ENCODE measurements at regions not wholly inside any gene's neighbourhood (a gene's known extent, or its start where the extent isn't known, plus 50 kb on each side); places are given as distances from the start of the nearest gene placed in this dataset.

DNA sequence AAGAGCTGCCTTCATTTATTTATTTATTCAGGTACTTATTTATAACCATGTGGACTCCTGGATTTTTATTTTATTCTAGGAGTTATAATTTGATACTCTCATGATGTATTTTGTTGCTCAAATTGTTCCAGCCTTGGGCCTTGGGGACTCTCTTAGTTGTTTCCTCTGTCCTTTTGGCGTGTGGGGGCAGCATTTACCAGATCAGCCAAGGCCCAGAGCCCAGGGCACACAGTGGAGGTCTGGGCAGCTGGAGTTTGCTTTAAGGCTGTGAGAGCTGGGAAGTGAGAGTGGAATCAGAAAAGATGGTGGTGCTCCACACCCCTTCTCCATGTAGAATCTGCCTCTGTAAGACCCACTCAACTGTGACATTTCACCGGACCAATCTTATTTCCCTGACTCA, 398.9 kb downstream of the RPS24 start:
- H2BK12ac ChIP-seq (ENCODE audit: low read length): peak overlapping the region; percentile 41
- H3K9ac ChIP-seq (ENCODE audit: low read depth, low read length, poor library complexity): no peak overlapping the region
- H2AFZ ChIP-seq (ENCODE audit: low read length): peak overlapping the region; percentile 30
- H3K18ac ChIP-seq (ENCODE audit: low read length): no peak overlapping the region
- no peak overlapping the region for H3K4ac ChIP-seq (ENCODE audit: low read length)
- peak overlapping the region; percentile 40 for H2BK5ac ChIP-seq (ENCODE audit: low read length)
- no peak overlapping the region for H3K23ac ChIP-seq (ENCODE audit: low read depth, low read length, poor library complexity)
- H2BK120ac ChIP-seq (ENCODE audit: low read depth, low read length): no peak overlapping the region
- H2AK5ac ChIP-seq (ENCODE audit: low read depth, low read length): peak overlapping the region; percentile 23
- WGBS, 2 donors (ENCODE audit: extremely low coverage in 2 of 2, insufficient read length in 2 of 2, insufficient replicate concordance in 1 of 2): no CpG with 5 or more reads among the region's 2 CpGs
- no peak overlapping the region for H3K4me3 ChIP-seq (ENCODE audit: low read length in 2 of 2)
- peaks cover 0 to 6% of the 10 kb centered on the region in 2 donors for H3K9me3 ChIP-seq (replicated peaks in 1 of 2; ENCODE audit: control insufficient read depth in 2 of 2, insufficient read depth in 1 of 2, low read depth in 1 of 2, low read length in 2 of 2)
- no peak overlapping the region for H3K4me2 ChIP-seq (ENCODE audit: insufficient read depth, low read length, poor library complexity, severe bottlenecking)
- H4K8ac ChIP-seq (ENCODE audit: low read depth, low read length): no peak overlapping the region
- peaks cover 31 to 39% of the 10 kb centered on the region in 2 donors for H3K4me1 ChIP-seq (ENCODE audit: control insufficient read depth in 2 of 2, insufficient read depth in 1 of 2, low read depth in 1 of 2, low read length in 2 of 2)
- H3K14ac ChIP-seq (ENCODE audit: low read length): no peak overlapping the region
- H4K91ac ChIP-seq (ENCODE audit: low read depth, low read length, poor library complexity): no peak overlapping the region
- no peak for DNase-seq (ENCODE audit: low spot score)
- H3K36me3 ChIP-seq (replicated peaks in 1 of 2; ENCODE audit: control insufficient read depth in 2 of 2, insufficient read depth in 2 of 2, low read length in 2 of 2): no peaks in the 10 kb centered on the region
- H3K79me1 ChIP-seq (ENCODE audit: low read depth, low read length): no peaks in the 10 kb centered on the region
- H3K27ac ChIP-seq (replicated peaks; ENCODE audit: low read length): no peak overlapping the region
- H2BK15ac ChIP-seq (ENCODE audit: low read length): no peak overlapping the region
- no peaks in the 10 kb centered on the region for H3K27me3 ChIP-seq (ENCODE audit: control insufficient read depth in 3 of 3, insufficient read depth in 3 of 3, low read depth in 1 of 3, low read length in 3 of 3)

DNA sequence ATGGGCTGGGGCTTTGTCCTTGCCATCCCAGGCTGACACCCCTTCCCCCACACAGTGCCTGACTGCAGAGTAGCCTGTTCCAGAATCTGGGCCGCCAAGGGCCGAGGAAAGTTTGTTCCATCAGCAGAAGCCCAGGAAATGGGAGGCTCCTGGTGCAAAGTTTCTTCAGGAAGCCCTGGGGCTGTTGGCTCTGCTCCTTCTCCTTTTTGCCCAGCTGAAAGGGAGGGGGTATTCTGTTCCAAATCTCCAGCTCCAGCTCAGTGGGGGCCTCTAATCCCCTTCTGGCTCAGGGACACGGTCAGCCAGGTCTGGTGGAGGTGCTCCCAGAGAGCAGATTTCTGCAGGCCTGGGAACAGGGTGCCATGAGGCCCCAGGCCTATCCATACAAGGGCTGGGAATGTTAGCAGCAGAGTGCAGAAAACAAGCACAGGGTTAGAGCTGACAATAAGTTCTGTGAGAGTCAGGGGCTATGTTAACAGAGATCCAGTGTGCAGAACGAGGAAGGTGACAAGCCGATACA, 399.5 kb downstream of the RPS24 start:
- H3K27ac ChIP-seq (replicated peaks; ENCODE audit: low read length): no peak overlapping the region
- DNase-seq (ENCODE audit: low spot score): no peak
- H3K4ac ChIP-seq (ENCODE audit: low read length): no peak overlapping the region
- no peak overlapping the region for H4K91ac ChIP-seq (ENCODE audit: low read depth, low read length, poor library complexity)
- no peaks in the 10 kb centered on the region for H3K36me3 ChIP-seq (replicated peaks in 1 of 2; ENCODE audit: control insufficient read depth in 2 of 2, insufficient read depth in 2 of 2, low read length in 2 of 2)
- no peak overlapping the region for H3K23ac ChIP-seq (ENCODE audit: low read depth, low read length, poor library complexity)
- H2BK120ac ChIP-seq (ENCODE audit: low read depth, low read length): no peak overlapping the region
- peak overlapping the region; percentile 30 for H2AFZ ChIP-seq (ENCODE audit: low read length)
- no peak overlapping the region for H3K4me2 ChIP-seq (ENCODE audit: insufficient read depth, low read length, poor library complexity, severe bottlenecking)
- no peaks in the 10 kb centered on the region for H3K27me3 ChIP-seq (ENCODE audit: control insufficient read depth in 3 of 3, insufficient read depth in 3 of 3, low read depth in 1 of 3, low read length in 3 of 3)
- H2AK5ac ChIP-seq (ENCODE audit: low read depth, low read length): peak overlapping the region; percentile 23
- peak overlapping the region; percentile 41 for H2BK12ac ChIP-seq (ENCODE audit: low read length)
- peak overlapping the region; percentile 80 for H3K18ac ChIP-seq (ENCODE audit: low read length)
- H2BK15ac ChIP-seq (ENCODE audit: low read length): no peak overlapping the region
- H3K9ac ChIP-seq (ENCODE audit: low read depth, low read length, poor library complexity): no peak overlapping the region
- peaks cover 31 to 44% of the 10 kb centered on the region in 2 donors for H3K4me1 ChIP-seq (ENCODE audit: control insufficient read depth in 2 of 2, insufficient read depth in 1 of 2, low read depth in 1 of 2, low read length in 2 of 2)
- peaks cover 0 to 3% of the 10 kb centered on the region in 2 donors for H3K9me3 ChIP-seq (replicated peaks in 1 of 2; ENCODE audit: control insufficient read depth in 2 of 2, insufficient read depth in 1 of 2, low read depth in 1 of 2, low read length in 2 of 2)
- H4K8ac ChIP-seq (ENCODE audit: low read depth, low read length): no peak overlapping the region
- WGBS, 2 donors (ENCODE audit: extremely low coverage in 2 of 2, insufficient read length in 2 of 2, insufficient replicate concordance in 1 of 2): no CpG with 5 or more reads among the region's 5 CpGs
- H3K4me3 ChIP-seq (ENCODE audit: low read length in 2 of 2): no peak overlapping the region
- peak overlapping the region; percentile 40 for H2BK5ac ChIP-seq (ENCODE audit: low read length)
- no peak overlapping the region for H3K14ac ChIP-seq (ENCODE audit: low read length)
- H3K79me1 ChIP-seq (ENCODE audit: low read depth, low read length): no peaks in the 10 kb centered on the region

DNA sequence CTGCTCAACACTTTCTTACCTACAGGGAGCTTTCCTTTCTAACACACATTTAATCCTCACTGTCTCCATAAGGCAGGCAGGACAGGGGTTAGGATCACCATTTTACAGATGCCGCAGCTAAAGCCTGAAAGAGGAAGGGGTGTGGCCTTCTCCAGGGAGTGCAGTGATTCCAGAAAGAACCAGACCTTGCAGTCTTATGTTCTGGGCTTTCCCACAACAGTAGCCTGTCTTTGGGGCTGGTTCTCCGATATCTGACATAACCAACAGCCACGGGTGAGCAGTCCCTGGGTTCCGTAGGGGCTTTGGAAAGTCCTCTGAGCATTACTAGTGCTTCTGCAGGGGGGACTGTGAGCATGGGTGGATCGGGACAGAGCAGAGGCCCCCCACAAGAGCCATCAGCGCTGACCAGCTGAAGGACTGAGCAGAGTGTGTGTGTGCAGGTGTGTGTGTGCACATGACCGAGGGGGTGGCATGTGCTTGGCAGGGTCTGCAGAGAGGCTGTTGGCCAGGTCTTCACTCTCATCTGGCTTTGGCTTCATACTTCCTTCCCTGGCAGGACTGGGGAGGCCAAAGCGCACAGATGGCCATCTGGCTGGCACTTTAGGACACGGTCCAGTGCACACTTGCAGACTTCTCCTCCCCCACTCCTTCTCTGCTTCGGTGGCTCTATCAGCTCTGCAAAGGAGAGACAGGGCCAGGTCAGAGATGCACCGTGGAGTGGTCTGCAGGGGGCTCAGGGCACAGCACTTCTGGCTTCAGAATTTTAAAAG, 400.3 kb downstream of the RPS24 start:
- Histone ChIP-seq H3K27me3 (ENCODE audit: control insufficient read depth in 3 of 3, insufficient read depth in 3 of 3, low read depth in 1 of 3, low read length in 3 of 3) (no peaks in the 10 kb centered on the region), H3K14ac (ENCODE audit: low read length) (no peak overlapping the region)
- WGBS, 2 donors (ENCODE audit: extremely low coverage in 2 of 2, insufficient read length in 2 of 2, insufficient replicate concordance in 1 of 2): no CpG with 5 or more reads among the region's 11 CpGs

DNA sequence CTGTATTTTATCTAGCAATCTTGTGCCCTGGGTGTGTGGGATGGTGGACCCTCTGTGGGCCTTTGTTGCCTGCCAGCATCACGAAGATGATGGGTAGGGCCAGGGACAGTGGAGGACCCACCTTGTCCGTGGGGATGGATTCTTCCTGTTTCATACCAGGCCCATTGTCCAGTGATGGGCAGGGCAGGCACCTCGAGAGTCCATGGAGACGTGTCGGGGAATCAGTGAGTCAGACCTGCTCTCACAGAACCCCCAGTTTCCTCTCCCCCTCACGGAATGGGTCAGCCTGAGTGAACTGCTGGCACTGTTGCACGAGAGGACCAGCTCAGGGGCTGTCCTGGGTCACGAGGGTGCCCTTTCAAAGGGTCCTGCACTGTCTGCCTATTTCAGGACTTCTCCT, 401.2 kb downstream of the RPS24 start:
- peak overlapping the region; percentile 40 for H3K23ac ChIP-seq (ENCODE audit: low read depth, low read length, poor library complexity)
- peak overlapping the region; percentile 68 for H4K91ac ChIP-seq (ENCODE audit: low read depth, low read length, poor library complexity)
- H3K9ac ChIP-seq (ENCODE audit: low read depth, low read length, poor library complexity): peak overlapping the region; percentile 3
- no CpG with 5 or more reads among the region's 8 CpGs for WGBS, 2 donors (ENCODE audit: extremely low coverage in 2 of 2, insufficient read length in 2 of 2, insufficient replicate concordance in 1 of 2)
- peak overlapping the region; percentile 65 for H3K14ac ChIP-seq (ENCODE audit: low read length)
- no peaks in the 10 kb centered on the region for H3K9me3 ChIP-seq (replicated peaks in 1 of 2; ENCODE audit: control insufficient read depth in 2 of 2, insufficient read depth in 1 of 2, low read depth in 1 of 2, low read length in 2 of 2)
- no peak overlapping the region for H3K4me3 ChIP-seq (ENCODE audit: low read length in 2 of 2)
- H3K4ac ChIP-seq (ENCODE audit: low read length): no peak overlapping the region
- peak overlapping the region; percentile 1 for H2BK15ac ChIP-seq (ENCODE audit: low read length)
- no peaks in the 10 kb centered on the region for H3K27me3 ChIP-seq (ENCODE audit: control insufficient read depth in 3 of 3, insufficient read depth in 3 of 3, low read depth in 1 of 3, low read length in 3 of 3)
- peaks cover 31 to 44% of the 10 kb centered on the region in 2 donors for H3K4me1 ChIP-seq (ENCODE audit: control insufficient read depth in 2 of 2, insufficient read depth in 1 of 2, low read depth in 1 of 2, low read length in 2 of 2)
- H2AK5ac ChIP-seq (ENCODE audit: low read depth, low read length): peak overlapping the region; percentile 73
- peak overlapping the region; percentile 81 for H2BK120ac ChIP-seq (ENCODE audit: low read depth, low read length)
- H3K79me1 ChIP-seq (ENCODE audit: low read depth, low read length): no peaks in the 10 kb centered on the region
- no peak overlapping the region for H4K8ac ChIP-seq (ENCODE audit: low read depth, low read length)
- no peak overlapping the region for H2AFZ ChIP-seq (ENCODE audit: low read length)
- no peak overlapping the region for H3K4me2 ChIP-seq (ENCODE audit: insufficient read depth, low read length, poor library complexity, severe bottlenecking)
- H2BK12ac ChIP-seq (ENCODE audit: low read length): peak overlapping the region; percentile 59
- no peaks in the 10 kb centered on the region for H3K36me3 ChIP-seq (replicated peaks in 1 of 2; ENCODE audit: control insufficient read depth in 2 of 2, insufficient read depth in 2 of 2, low read length in 2 of 2)
- H3K18ac ChIP-seq (ENCODE audit: low read length): peak overlapping the region; percentile 86
- no peak overlapping the region for H2BK5ac ChIP-seq (ENCODE audit: low read length)
- no peak for DNase-seq (ENCODE audit: low spot score)
- no peak overlapping the region for H3K27ac ChIP-seq (replicated peaks; ENCODE audit: low read length)

More for the DNA sequence above, 400.3 kb downstream of the RPS24 start:
- Histone ChIP-seq H3K23ac (ENCODE audit: low read depth, low read length, poor library complexity) (no peak overlapping the region), H2BK15ac (ENCODE audit: low read length) (no peak overlapping the region), H2BK12ac (ENCODE audit: low read length) (no peak overlapping the region), H4K8ac (ENCODE audit: low read depth, low read length) (no peak overlapping the region), H2BK120ac (ENCODE audit: low read depth, low read length) (no peak overlapping the region), H3K4me1 (ENCODE audit: control insufficient read depth in 2 of 2, insufficient read depth in 1 of 2, low read depth in 1 of 2, low read length in 2 of 2) (peaks cover 31 to 47% of the 10 kb centered on the region in 2 donors), H2AK5ac (ENCODE audit: low read depth, low read length) (no peak overlapping the region), H2BK5ac (ENCODE audit: low read length) (no peak overlapping the region), H3K4me3 (ENCODE audit: low read length in 2 of 2) (no peak overlapping the region), H3K79me1 (ENCODE audit: low read depth, low read length) (no peaks in the 10 kb centered on the region), H3K4ac (ENCODE audit: low read length) (no peak overlapping the region), H3K27ac (replicated peaks; ENCODE audit: low read length) (no peak overlapping the region), H3K18ac (ENCODE audit: low read length) (peak overlapping the region; percentile 20), H2AFZ (ENCODE audit: low read length) (peak overlapping the region; percentile 50), H3K9ac (ENCODE audit: low read depth, low read length, poor library complexity) (no peak overlapping the region), H3K36me3 (replicated peaks in 1 of 2; ENCODE audit: control insufficient read depth in 2 of 2, insufficient read depth in 2 of 2, low read length in 2 of 2) (no peaks in the 10 kb centered on the region), H3K9me3 (replicated peaks in 1 of 2; ENCODE audit: control insufficient read depth in 2 of 2, insufficient read depth in 1 of 2, low read depth in 1 of 2, low read length in 2 of 2) (no peaks in the 10 kb centered on the region), H3K4me2 (ENCODE audit: insufficient read depth, low read length, poor library complexity, severe bottlenecking) (no peak overlapping the region), H4K91ac (ENCODE audit: low read depth, low read length, poor library complexity) (no peak overlapping the region)
- no peak for DNase-seq (ENCODE audit: low spot score)

Measured in neuronal stem cell (in vitro differentiated cells).